Activated gamma-delta T cell (primary cell): ENCODE measurements at regions not wholly inside any gene's neighbourhood (a gene's known extent, or its start where the extent isn't known, plus 50 kb on each side); places are given as distances from the start of the nearest gene placed in this dataset.

ENCODE experiments used
- DNase-seq: peaks from one replicate; lab custom pipeline; 2025; lab: John Stamatoyannopoulos, UW

DNA sequence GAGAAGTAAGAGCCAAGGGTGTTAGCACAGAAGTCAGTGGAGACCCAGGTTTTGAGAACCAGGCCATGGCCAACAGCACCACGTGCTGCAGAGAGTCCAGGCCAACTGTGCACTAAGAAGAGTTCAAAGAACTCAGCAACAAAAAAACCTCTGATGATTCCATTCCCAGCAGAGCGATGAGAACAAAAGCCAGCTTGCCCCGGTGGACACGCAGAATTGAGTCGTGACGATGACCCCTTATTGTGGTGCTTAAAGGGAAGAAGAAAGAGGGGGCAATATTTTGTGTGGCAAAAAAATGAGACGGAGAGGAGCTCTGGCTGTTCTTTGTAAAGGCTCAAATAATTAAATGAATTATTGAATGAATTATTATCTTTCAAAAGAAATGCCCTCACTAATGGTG lies 468.3 kb upstream of the AUTS2 start:
- no peak for DNase-seq

DNA sequence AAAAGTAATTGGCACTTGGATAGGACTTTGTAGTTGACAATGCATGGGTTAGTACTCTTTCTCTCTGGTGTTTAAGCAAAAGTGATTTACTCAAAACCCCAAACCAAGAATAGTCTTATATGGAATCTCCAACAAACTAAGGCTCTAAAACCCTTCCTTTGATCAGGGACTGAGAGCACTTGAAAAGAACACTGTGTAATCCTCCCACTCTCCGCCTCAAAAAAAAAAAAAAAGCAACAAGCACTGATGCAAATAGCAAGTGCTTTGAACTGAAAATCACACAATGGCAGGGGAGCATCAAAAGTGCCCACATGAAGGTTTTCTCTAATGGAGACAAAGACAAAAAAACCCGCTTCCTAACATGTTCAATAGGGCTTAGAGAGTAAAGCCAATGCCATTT lies 467.9 kb upstream of the AUTS2 start:
- no peak for DNase-seq

DNA sequence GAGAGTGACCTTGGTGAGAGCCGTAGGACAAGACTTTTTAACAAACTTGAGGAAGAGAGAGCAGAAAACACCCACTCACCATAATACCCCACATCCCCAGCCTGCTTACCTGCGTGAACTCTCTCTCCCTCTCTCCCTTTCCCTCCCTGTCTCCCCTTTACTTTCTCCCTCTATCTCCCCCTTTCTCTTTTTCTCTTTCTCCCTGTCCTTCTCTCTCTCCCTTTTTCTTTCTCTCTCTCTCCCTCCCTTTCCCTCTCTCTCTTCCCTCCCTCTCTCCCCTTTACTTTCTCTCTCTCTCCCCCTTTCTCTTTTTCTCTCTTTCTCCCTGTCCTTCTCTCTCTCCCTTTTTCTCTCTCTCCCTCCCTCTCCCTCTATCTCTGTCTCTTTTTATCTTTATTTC lies 464.0 kb upstream of the AUTS2 start:
- DNase-seq = no peak

DNA sequence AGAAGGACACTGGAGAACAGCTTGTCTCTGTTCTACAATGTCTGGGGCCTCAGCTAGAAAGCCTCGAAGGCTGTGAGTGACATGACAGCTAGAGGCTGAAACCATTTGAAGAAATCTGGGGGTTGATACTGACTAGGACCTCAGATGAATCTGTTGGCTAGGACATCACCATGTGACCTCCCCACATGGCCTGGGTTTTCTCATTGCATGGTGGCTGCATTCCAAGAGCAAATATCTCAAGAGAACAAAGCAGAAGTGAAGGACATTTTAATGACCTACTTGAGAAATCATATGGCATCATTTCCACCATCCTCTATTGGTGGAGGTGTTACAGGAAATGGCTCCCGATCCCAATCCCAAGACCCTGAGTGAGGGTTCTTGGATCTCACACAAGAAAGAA lies 450.6 kb upstream of the AUTS2 start:
- DNase-seq = no peak

DNA sequence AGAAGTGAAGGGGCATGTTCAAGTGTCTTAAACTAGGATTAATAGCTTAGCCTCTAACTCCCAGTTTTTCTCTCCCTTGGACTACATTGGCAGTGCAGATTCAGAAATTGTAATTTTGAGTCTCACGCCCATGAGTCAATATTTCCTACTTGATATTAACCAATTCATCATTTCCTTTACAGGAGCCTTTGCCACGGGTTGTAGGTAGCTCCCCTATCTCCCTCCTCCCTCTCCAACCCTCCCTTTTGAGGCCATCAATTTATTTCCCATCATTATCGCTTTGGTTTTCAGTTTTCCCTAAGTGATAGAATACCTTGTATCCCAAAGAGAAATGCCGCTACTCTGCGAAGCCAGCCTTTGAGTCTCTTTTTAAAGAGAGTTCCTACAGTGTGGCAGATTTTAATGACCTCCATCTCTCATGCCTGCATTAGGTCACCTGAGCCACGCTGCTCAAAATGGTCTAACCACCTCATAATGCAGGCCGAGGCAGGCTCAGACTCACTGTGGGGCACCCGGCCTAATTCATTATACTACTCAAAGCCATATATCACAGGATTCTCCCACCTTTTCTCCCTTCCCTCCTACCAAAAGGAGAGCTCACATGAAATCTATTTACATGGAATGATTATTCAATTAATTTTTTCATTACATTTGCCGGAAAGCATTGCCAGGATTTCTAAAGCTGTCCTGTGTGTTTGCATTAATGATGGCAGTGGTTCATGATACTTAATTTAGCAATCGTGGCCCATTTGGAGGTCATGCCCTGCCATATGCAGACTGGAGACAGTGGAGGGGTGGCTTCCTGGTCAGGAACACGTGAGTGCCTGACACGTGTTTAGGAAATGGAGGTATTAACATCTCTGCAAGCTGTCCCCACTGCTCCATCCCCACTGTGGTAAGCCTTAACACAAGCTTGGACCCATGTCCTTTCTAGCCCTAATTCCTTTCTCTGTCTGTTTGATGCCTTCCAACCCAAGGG lies 448.2 kb upstream of the AUTS2 start:
- DNase-seq = no peak

DNA sequence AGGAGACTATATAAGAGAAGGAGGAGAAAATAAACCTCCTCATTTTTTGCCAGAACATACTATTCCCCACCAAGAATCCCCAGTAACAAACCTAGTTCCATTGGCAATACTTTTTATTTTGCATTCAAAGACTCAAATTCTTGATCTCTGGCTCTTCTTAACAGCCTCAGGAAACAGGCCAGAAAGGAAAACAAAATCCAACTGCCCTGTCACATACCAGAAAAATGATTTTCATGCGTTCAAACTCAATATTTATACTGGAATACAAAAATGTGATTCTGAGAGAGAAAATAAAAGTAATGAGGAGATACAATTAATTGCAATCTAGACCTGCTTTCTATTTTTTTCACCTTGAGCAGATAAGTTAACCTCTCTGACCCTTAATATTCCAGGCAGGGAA lies 435.9 kb upstream of the AUTS2 start:
- DNase-seq = no peak

DNA sequence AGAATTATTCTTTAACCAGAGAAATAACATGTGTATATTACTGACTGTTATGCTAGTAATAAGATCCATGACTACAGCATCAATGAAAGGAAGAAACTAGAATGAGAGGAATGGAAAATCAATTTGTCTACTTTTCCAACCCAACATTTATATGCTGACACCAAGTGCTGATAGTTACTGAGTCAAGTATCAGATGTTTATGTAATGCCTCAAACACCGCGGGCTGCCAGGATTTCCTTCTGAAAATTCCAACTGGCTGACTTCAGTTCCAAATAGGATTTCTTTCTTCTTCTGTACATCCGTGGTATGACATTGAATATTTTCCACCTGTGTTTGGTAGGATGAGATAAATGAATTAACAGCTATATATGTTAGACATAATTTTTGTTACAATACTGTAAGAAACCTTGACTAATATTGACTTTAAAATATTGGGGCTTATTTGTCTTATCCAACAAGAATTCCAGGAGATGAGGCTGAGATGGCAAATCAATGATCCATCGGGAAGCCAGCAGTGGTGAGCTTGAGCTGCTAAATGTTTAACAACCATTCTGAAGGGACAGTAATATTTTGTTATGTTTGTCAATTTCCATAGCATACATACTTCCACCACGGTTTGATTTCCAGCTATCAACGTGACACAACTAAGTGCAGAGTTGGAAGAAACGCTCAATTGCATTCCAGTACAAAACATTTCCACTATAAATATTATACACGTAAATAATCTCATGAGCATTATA lies 435.2 kb upstream of the AUTS2 start:
- DNase-seq = no peak

DNA sequence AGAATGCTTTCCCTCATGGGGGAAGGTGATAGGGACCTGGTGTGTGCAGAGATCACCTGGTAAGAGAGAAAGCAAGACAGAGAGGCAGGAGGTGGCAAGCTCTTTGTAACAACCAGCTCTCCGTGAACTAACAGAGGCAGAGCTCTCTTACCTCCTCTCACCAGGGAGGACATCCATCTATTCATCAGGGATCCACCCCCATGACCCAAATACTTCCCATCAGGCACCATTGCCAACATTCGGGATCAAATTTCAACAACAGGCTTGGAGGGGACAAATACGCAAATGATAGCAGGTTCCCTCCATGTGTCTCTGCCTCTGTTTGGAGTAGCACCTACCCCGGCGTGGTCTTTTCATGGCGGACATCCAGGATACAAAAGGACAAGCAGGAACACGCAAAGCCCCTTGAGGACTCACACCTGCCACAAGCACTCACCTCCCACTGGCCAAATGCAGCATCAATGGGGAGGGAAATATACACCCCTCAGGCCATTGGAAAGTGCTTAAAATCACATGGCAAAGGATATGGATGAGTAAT lies 431.2 kb upstream of the AUTS2 start:
- no peak for DNase-seq

DNA sequence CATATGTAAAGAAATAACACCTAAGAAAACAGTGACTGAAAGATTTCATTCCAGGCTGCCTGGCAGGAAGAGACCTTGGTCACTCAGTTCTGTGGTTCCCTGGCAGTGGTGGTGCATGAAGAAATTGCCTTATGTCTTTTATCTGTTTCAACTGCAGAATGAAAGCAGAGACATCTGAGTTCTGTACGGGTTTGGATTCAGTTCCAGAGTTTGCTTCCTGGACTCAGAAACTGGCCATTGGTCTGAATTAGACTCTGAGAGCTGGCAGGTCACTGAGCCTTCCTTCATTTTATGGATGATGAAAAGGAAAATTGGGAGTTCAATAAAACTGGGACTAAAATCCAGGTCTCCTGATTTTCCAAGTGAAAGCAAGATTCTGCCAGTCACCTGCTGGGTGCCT lies 428.9 kb upstream of the AUTS2 start:
- no peak for DNase-seq

DNA sequence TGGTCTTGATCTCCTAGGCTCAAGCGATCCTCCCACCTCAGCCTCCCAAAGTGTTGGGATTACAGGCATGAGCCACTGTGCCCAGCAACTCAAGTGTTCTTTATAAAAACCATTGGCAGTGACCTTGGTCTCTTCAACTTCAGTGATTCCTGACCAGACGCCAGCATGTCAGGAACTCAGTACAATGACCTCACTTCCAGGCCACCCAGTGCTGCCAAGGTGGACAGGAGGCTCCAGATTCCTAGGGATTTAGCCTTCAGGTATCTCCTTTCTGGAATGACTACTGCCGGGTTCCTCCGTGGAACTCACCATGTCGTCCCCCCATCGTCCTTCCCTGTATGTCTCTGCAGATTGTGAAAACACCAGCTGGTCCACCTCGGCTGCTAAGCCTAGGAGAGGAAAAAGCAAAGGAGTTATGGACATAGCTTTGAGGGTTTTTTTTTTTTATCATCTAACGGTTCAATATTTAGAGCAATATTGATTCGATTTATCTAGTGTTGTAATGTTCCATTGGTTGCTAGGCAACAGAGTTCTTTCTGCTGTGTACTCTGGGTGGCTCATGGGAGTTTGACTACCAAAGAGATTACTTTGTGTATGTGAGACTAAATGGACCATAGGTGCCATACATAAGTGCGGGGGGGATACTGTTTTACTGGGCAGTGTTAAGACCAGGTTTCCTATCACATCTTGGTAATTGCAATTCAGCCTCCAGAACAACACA lies 425.8 kb upstream of the AUTS2 start:
- no peak for DNase-seq

DNA sequence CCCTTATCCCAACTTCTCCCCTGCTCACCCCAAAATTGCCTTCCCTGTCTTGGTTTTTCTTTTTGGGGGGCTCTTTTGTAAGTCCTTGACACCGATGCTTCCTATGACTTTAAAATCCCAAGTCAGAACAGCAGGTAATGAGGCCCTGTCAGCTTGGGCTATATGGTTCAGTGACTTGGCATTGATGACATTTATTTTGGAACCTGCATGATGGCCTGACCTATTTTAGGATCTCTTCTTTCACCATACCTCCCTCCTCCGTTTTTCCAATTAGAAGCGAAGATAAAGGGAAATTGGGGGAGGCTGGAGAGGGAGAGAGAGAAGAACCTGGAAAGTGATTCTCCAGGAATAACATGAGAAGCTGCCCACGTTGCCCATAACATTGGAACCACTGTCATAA lies 424.9 kb upstream of the AUTS2 start:
- DNase-seq = no peak

DNA sequence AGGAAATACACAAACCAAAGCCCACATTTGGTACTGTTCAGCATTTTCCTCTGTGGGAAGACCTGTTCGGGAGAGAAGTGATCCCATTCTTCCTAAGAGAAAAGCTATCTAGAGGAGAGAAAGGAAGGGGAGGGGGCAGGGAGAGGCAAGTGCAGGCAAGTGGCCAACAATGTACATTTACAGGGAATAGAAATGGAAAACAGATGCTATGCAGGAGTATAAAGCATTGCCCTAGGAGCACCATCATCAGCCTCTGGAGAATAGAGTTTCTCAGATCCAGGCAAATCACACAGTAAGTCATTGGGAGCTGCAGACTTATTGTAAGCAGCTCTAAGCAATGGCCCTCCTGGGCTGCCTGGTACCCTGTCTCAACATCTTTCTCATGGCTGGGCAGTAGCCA lies 424.4 kb upstream of the AUTS2 start:
- DNase-seq = no peak

DNA sequence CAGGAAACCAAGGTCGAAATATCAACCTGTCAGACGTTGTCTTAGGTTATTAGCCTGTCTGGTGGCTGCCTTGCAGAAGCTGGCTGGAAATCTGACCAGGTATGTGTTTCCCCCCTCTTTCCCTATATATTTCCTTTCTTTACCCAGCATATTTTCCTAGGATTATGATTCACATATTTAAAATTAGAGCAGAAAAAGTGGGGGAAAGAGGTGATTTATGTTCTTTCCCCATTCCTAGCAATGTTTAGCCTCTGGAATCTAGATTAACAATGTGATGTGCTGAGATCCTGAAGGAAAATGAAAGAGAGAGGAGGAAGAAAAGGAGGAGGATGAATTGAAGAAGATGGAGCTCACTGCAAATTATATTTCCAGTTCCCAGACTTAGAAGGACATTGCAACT lies 421.4 kb upstream of the AUTS2 start:
- DNase-seq = no peak

DNA sequence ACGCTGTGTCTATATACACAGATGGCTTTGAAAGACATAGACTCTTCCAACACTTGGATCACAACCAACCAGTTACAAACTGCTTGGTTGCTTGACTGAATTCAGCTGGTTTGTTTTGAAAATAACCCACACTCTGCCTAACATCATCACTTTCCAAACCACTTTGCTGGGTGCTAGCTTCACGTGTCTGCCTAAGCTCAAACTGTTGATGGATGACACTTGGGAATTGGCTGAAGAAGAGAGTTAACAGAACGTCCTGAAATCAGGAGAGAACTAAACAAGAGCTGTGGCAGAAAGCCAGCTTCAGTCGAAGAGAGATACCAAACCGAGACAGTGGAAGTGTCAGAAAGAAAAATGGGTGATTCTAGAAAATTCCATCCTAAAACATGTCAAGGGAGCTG lies 420.8 kb upstream of the AUTS2 start:
- no peak for DNase-seq

DNA sequence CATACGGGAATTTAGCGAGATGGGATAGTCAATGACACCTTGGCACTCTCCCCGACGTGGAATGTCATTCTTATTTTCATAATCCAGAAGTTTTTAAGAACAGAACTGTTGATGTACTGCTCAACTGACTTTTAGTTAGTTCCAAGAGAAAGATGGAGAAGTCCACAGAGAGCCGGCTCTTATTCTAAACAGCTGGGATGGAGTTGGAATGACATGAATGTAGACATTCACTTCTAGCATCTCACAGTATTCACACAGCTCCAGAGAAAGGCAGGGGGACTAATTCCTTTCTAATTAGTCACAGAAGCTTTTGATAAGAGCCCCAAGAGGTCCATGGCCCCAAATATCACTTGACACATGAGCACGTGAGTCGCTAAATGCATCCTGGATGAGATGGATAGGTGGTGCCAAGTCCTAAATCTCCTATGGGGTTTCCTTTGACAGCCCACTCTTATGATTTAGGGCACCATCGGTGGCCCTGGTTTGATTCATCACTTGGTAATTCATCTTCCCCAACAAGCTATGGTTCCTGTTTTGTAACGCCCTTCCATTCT lies 420.3 kb upstream of the AUTS2 start:
- no peak for DNase-seq

DNA sequence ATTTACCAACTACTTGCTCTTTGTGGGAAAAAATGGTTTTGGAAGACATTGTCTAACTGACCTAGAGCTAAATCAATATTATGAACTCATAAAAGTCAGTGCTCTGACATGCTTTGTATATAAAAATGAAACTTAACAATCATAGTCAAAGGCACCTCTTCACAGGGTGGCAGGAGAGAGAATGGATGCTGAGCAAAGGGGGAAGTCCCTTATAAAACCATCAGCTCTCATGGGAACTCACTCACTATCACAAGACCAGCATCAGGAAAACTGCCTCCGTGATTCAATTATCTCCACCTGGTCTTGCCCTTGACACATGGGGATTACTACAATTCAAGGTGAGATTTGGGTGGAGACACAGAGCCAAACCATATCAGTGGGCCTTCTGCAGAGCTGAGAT lies 417.6 kb upstream of the AUTS2 start:
- DNase-seq = no peak

DNA sequence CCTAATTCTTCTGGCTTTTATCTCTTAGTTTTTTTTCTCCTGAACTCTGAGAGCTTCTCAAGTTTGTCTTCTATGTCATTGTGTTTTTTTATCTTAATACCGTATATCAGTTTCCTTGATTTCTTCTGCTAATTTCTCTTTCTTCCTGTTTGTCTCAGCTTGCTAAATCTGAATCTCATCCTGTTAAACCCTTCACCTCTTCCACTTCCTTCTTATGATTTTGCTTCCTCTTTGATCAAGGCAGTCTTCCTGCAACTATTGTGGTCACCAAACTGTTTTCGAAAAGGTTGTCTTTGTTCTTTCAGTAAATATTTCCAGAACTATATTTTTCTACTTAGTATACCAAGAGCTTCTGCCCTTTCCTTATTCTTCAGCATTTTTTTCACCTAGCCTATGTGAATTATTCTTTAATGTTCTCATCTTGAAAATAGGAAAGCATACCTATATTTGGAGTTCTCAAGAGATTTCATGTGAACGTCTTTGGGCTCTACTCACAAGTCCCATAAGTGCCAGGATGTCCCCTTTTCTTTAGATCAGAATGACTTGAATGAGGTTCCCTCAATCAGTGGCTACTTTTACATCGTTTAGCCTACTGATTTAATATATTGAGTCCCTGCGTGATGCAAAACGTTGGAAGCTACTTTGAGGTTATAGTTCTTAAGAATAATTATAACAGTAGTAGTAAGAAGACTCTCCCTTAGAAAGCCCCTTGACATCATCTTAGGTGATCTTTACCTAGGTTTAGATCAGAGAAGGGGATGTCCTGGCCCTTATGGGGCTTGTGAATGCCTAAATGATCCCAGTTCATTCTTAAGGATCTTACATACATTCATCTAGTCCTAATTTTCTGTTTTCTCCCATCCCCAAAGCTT lies 415.4 kb upstream of the AUTS2 start:
- DNase-seq = no peak

DNA sequence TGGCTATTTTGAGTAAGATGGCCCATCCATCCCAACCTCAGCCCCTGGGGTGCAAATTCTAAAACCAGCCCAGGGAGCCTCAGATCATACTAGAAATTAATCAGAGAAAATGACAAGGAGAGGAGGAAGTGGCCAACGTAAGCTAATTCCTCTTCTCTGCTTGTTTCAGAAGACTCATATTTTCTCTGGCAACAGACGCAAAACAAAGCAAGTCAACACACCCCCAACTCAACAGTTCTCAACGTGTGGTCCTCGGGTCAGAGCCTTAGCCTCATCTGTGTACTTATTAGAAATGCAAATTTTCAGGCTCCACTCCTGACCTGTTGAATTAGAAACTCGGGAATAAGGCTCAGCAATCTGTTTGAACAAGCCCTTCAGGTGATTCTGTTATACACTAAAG lies 413.9 kb upstream of the AUTS2 start:
- DNase-seq = no peak

DNA sequence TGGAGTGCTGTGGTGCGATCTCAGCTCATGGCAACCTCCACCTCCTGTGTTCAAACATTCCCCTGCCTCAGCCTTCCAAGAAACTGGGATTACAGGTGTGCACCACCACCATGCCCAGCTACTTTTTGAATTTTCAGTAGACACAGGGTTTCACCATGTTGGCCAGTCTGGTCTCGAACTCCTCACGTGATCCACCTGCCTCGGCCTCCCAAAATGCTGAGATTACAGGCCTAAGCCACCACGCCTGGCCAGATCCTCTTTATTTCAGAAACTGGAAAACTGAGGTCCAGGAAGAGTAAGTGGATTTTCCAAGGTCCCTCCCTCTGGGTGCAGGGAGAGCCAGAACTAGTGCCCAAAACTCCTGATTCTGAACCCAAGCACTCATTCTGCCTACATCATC lies 413.1 kb upstream of the AUTS2 start:
- no peak for DNase-seq

DNA sequence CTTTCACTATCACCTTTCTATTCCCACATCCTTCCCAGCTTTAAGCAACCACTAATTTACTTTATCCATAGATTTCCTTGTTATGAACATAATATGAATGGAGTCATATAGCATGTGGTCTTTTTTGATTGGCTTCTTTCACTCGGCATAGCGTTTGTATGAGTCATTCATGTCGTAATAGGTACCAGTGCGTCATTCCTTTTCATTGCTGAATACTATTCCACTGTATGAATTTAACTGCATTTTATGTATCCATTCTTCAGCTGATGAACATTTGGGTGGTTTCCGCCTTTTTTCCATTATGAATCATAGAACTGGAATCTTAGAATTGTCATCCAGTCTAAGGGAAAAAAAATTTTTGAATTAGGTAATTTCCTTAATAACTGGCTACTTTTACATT lies 411.3 kb upstream of the AUTS2 start:
- DNase-seq = no peak

DNA sequence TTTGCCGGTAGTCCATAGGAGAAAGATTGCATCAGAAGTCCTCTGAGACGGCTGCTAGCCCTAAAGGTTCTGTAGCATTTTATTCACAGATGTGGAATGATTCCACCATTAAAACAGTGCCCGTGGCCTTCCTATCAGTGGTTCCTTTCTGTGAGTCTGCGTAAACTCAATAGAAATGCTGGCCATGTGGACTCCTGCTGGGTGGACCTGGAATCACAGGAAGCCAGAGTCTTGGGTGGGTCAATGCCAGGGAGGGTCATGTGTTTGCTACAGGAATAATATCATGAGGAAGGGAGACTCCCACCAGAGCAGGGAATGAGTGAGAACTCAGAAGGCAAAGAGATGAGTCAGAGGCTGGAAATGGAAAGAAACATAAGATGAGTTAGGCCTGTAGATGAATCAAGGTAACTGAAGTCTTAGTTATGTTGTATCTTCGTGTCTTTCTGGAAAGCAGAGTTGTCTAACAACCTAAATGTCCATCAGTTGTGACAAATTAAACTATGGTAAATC lies 410.4 kb upstream of the AUTS2 start:
- no peak for DNase-seq
